Endothelial cell of umbilical vein (primary cell): ENCODE measurements at regions not wholly inside any gene's neighbourhood (a gene's known extent, or its start where the extent isn't known, plus 50 kb on each side); places are given as distances from the start of the nearest gene placed in this dataset.

ENCODE experiments used
- BruUV-seq: library from RNA; stranded (reverse); fragments of 400-500 nt; replicated peaks from 2 replicates; lab custom pipeline; 2021; lab: Mats Ljungman, UMichigan
- CTCF ChIA-PET: fragments of 300-600, 350-600 bp; sonication (Branson Sonifier 250); formaldehyde crosslinking; loops from one replicate; lab custom pipeline; 2021; ENCODE audit warnings: antibody characterized with exemption, inconsistent platforms; lab: Charles Lee
- POLR2A ChIA-PET: fragments of 300-600, 350-600 bp; sonication (Branson Sonifier 250); formaldehyde crosslinking; loops from one replicate; lab custom pipeline; 2021; ENCODE audit warnings: antibody characterized with exemption, inconsistent platforms; lab: Charles Lee
- DNase-seq: peaks from one replicate; pipeline ENCODE4 v3.0.0-alpha.2; 2011; ENCODE audit warnings: low read depth, low spot score
- FAIRE-seq: peaks from 2 replicates; lab custom pipeline; 2011; peaks lifted over from hg19 to GRCh38; lab: Jason Lieb, UNC
- H2AFZ ChIP-seq: 2 replicates; pipeline ENCODE4 v1.6.0; 2012; ENCODE audit warnings: low read depth, low read length, control low read depth, inconsistent platforms
- H3K27ac ChIP-seq: 2 replicates; pipeline ENCODE4 v1.5.1; 2011; ENCODE audit warnings: low read depth, mild to moderate bottlenecking, control low read depth, low read length, moderate library complexity; ENCODE audit not compliant: insufficient read depth
- H3K27me3 ChIP-seq, 2 experiments: 2 replicates each; pipeline versions ENCODE4 v1.6.0 to v1.6.1; 2011; ENCODE audit warnings: low read length in 2 of 2, mixed read lengths in 1 of 2; ENCODE audit not compliant: control insufficient read depth in 2 of 2, insufficient read depth in 2 of 2
- H3K36me3 ChIP-seq, 2 experiments: 2 replicates in 1 of 2; 3 replicates in 1 of 2; pipeline ENCODE4 v1.5.1; 2011; ENCODE audit warnings: low read length in 2 of 2, mild to moderate bottlenecking in 1 of 2, moderate library complexity in 1 of 2; ENCODE audit not compliant: control insufficient read depth in 2 of 2, insufficient read depth in 2 of 2; ENCODE audit errors: extremely low read depth in 1 of 2
- H3K4me1 ChIP-seq: 3 replicates; pipeline ENCODE4 v1.5.1; 2011; ENCODE audit warnings: mild to moderate bottlenecking, low read length; ENCODE audit not compliant: control insufficient read depth, insufficient read depth; ENCODE audit errors: extremely low read depth
- H3K4me2 ChIP-seq: 2 replicates; pipeline ENCODE4 v1.6.1; 2011; ENCODE audit warnings: low read length, control low read depth, mixed read lengths; ENCODE audit not compliant: insufficient read depth
- H3K4me3 ChIP-seq, 3 experiments: fragments of 200-600 bp in 1 of 3; sonication (generic), shearing (Covaris generic) in 1 of 3; replicated peaks in 1 of 3; 2 replicates each; pipeline ENCODE4 v1.5.1; 2011 to 2016; ENCODE audit warnings: control low read depth in 3 of 3, low read length in 3 of 3, mild to moderate bottlenecking in 2 of 3, inconsistent platforms in 1 of 3, low read depth in 1 of 3, moderate library complexity in 1 of 3; ENCODE audit not compliant: insufficient read depth in 1 of 3
- H3K79me2 ChIP-seq: 2 replicates; pipeline ENCODE4 v1.6.0; 2012; ENCODE audit warnings: low read length, inconsistent platforms; ENCODE audit not compliant: control insufficient read depth, insufficient read depth
- H3K9ac ChIP-seq: replicated peaks from 2 replicates; pipeline ENCODE3; 2011; ENCODE audit warnings: low read length, control low read depth; ENCODE audit not compliant: insufficient read depth; ENCODE audit errors: extremely low read depth
- H3K9me1 ChIP-seq: replicated peaks from 3 replicates; pipeline ENCODE4 v1.6.0; 2011; ENCODE audit warnings: mild to moderate bottlenecking, low read length; ENCODE audit not compliant: control insufficient read depth, insufficient read depth; ENCODE audit errors: extremely low read depth
- H3K9me3 ChIP-seq: replicated peaks from 2 replicates; pipeline ENCODE4 v1.5.1; 2012; ENCODE audit warnings: low read length, inconsistent platforms; ENCODE audit not compliant: control insufficient read depth, insufficient read depth
- H4K20me1 ChIP-seq: replicated peaks from 2 replicates; pipeline ENCODE3; 2011; ENCODE audit warnings: mild to moderate bottlenecking, low read length; ENCODE audit not compliant: control insufficient read depth, insufficient read depth; ENCODE audit errors: extremely low read depth
- CTCF ChIP-seq, 2 donors: IDR thresholded peaks; 1 replicate in 1 of 2; 2 replicates in 1 of 2; pipeline ENCODE4 v1.5.1; 2011; ENCODE audit warnings: low read length in 2 of 2, mild to moderate bottlenecking in 2 of 2, moderate library complexity in 2 of 2, control low read depth in 1 of 2, inconsistent platforms in 1 of 2, low read depth in 1 of 2; ENCODE audit not compliant: insufficient read depth in 1 of 2; ENCODE audit errors: extremely low read depth in 1 of 2
- EZH2 ChIP-seq: IDR thresholded peaks from 2 replicates; pipeline ENCODE4 v1.6.1; 2012; ENCODE audit warnings: borderline replicate concordance, low read depth, mild to moderate bottlenecking, moderate library complexity, low read length, inconsistent platforms; ENCODE audit not compliant: severe bottlenecking
- FOS ChIP-seq: IDR thresholded peaks from 2 replicates; pipeline ENCODE4 v1.6.1; 2011; ENCODE audit warnings: mild to moderate bottlenecking, low read length, moderate library complexity, borderline replicate concordance; ENCODE audit not compliant: insufficient read depth
- GATA2 ChIP-seq: IDR thresholded peaks from 2 replicates; pipeline ENCODE4 v1.7.0; 2011; ENCODE audit warnings: low read depth, mild to moderate bottlenecking, moderate library complexity, mixed read lengths, low read length; ENCODE audit not compliant: insufficient read length, insufficient read depth
- JUN ChIP-seq: IDR thresholded peaks from 2 replicates; pipeline ENCODE4 v1.6.1; 2011; ENCODE audit warnings: borderline replicate concordance, low read depth; ENCODE audit not compliant: insufficient read length, insufficient read depth
- MAX ChIP-seq: IDR thresholded peaks from 2 replicates; pipeline ENCODE4 v1.6.1; 2011; ENCODE audit not compliant: insufficient read depth, insufficient read length
- MYC ChIP-seq: IDR thresholded peaks from one replicate; pipeline ENCODE4 v1.6.1; 2011; ENCODE audit warnings: mild to moderate bottlenecking, low read depth, low read length
- POLR2A ChIP-seq: IDR thresholded peaks from 2 replicates; pipeline ENCODE4 v1.6.1; 2012; ENCODE audit warnings: low read depth, mild to moderate bottlenecking, control low read depth, low read length
- POLR2AphosphoS5 ChIP-seq: IDR thresholded peaks from 2 replicates; pipeline ENCODE4 v1.6.1; 2012; ENCODE audit warnings: low read depth, mild to moderate bottlenecking, control low read depth, low read length, moderate library complexity; ENCODE audit not compliant: insufficient read depth
- dilution Hi-C: fragments of 300-500 bp; cut with MboI; formaldehyde crosslinking; loops from one replicate; pipeline ENCODE4 v1.15.0; 2019; ENCODE audit warnings: low sequenced_read_pairs; ENCODE audit not compliant: extremely low pct_ligation_motif_present
- intact Hi-C: fragments of 100-400 bp; cut with micrococcal nuclease; formaldehyde crosslinking; loops from one replicate; pipeline ENCODE4 v1.10.0; 2022

GRCh38 chr3:117117188-117117936 is 407.8 kb downstream of the TUSC7 start:
- Histone ChIP-seq H3K4me2 (no peak overlapping the region), H3K9ac (no peak overlapping the region), H4K20me1 (no peaks in the 10 kb centered on the region), H3K4me3 (no peak overlapping the region), H3K9me3 (no peaks in the 10 kb centered on the region), H2AFZ (no peak overlapping the region), H3K27me3 (no peaks in the 10 kb centered on the region), H3K79me2 (no peaks in the 10 kb centered on the region), H3K4me1 (no peaks in the 10 kb centered on the region), H3K36me3 (no peaks in the 10 kb centered on the region), H3K9me1 (no peaks in the 10 kb centered on the region), H3K27ac (no peak overlapping the region)
- ChIA-PET POLR2A (no interaction called here), CTCF (no interaction called here)
- intact Hi-C loops (no loop called here), dilution Hi-C loops (no loop called here)
- no TSS peak for BruUV-seq
- DNase-seq: no peak
- TF ChIP-seq JUN (no peak), MAX (no peak), FOS (no peak), EZH2 (no peak), MYC (no peak), CTCF (IDR thresholded peaks at IDR 0.05; ENCODE audit: extremely low read depth in 1 of 2, insufficient read depth in 1 of 2, low read depth in 1 of 2, low read length in 2 of 2) (no peak), POLR2AphosphoS5 (no peak), GATA2 (no peak), POLR2A (no peak)
- no peak for FAIRE-seq
